Right kidney (tissue), 1 donor: ENCODE measurements at regions not wholly inside any gene's neighbourhood (a gene's known extent, or its start where the extent isn't known, plus 50 kb on each side); places are given as distances from the start of the nearest gene placed in this dataset.
"Not testable (repeated sequence)": the region's sequence is repeated elsewhere in the genome, so short reads cannot be mapped to it uniquely, and the experiment has no call there.

Experiments
- DNase-seq: peaks from one replicate; pipeline ENCODE4 v3.0.0-alpha.2; 2016

GRCh38 chr18:47403317-47403716 is 151.9 kb upstream of the SKOR2 start:
- DNase-seq, result no peak

GRCh38 chr18:47399475-47399874 is 148.0 kb upstream of the SKOR2 start:
- DNase-seq, result no peak

- DNase-seq, result no peak
These were observed 146.3 kb upstream of the SKOR2 start for GRCh38 chr18:47397671-47398319.

- DNase-seq, result no peak
These were observed 140.2 kb upstream of the SKOR2 start for GRCh38 chr18:47391665-47392064.

- DNase-seq, result no peak
These were observed 139.1 kb upstream of the SKOR2 start for GRCh38 chr18:47390410-47391024.

- no peak for DNase-seq
These were observed 137.8 kb upstream of the SKOR2 start for GRCh38 chr18:47389210-47389609.

GRCh38 chr18:47387864-47388263 is 136.4 kb upstream of the SKOR2 start:
- no peak for DNase-seq

GRCh38 chr18:47383729-47384128 is 132.3 kb upstream of the SKOR2 start:
- no peak for DNase-seq

- no peak for DNase-seq
These were observed 130.6 kb upstream of the SKOR2 start for GRCh38 chr18:47381975-47382570.

- DNase-seq, result no peak
These were observed 128.7 kb upstream of the SKOR2 start for GRCh38 chr18:47380153-47380552.

GRCh38 chr18:47373465-47373864 is 122.0 kb upstream of the SKOR2 start:
- DNase-seq, result no peak

GRCh38 chr18:47370052-47370451 is 118.6 kb upstream of the SKOR2 start:
- no peak for DNase-seq

GRCh38 chr18:47354061-47354460 is 102.6 kb upstream of the SKOR2 start:
- not testable (repeated sequence) for DNase-seq

GRCh38 chr18:47346016-47346415 is 94.6 kb upstream of the SKOR2 start:
- DNase-seq, result no peak

- DNase-seq, result no peak
These were observed 93.8 kb upstream of the SKOR2 start for GRCh38 chr18:47345291-47345690.

GRCh38 chr18:47343291-47343690 is 91.8 kb upstream of the SKOR2 start:
- DNase-seq, result no peak

GRCh38 chr18:47342566-47342965 is 91.1 kb upstream of the SKOR2 start:
- DNase-seq, result no peak

- no peak for DNase-seq
These were observed 90.2 kb upstream of the SKOR2 start for GRCh38 chr18:47341678-47342077.

- DNase-seq, result no peak
These were observed 83.5 kb upstream of the SKOR2 start for GRCh38 chr18:47334966-47335365.

- DNase-seq, result no peak
These were observed 82.6 kb upstream of the SKOR2 start for GRCh38 chr18:47333926-47334635.

- no peak for DNase-seq
These were observed 80.2 kb upstream of the SKOR2 start for GRCh38 chr18:47331641-47332040.

- no peak for DNase-seq
These were observed 79.6 kb upstream of the SKOR2 start for GRCh38 chr18:47331026-47331425.

- DNase-seq, result no peak
These were observed 71.7 kb upstream of the SKOR2 start for GRCh38 chr18:47323158-47323557.
